H1 (cell line): ENCODE measurements at regions not wholly inside any gene's neighbourhood (a gene's known extent, or its start where the extent isn't known, plus 50 kb on each side); places are given as distances from the start of the nearest gene placed in this dataset.

Experiments
- ATF2 ChIP-seq: IDR thresholded peaks from 2 replicates; pipeline ENCODE4 v1.6.1; 2012; ENCODE audit warnings: low read length, inconsistent platforms
- BCL11A ChIP-seq, 2 experiments: IDR thresholded peaks; one replicate each; pipeline ENCODE4 v1.6.1; 2011; ENCODE audit warnings: low read depth in 2 of 2, low read length in 2 of 2, mild to moderate bottlenecking in 2 of 2
- EZH2 ChIP-seq: fragments of 200-600 bp; sonication (generic); IDR thresholded peaks from 2 replicates; pipeline ENCODE4 v1.7.1; 2012; ENCODE audit warnings: low read depth, mild to moderate bottlenecking, moderate library complexity, low read length, inconsistent platforms; ENCODE audit not compliant: severe bottlenecking
- POU5F1 ChIP-seq: IDR thresholded peaks from 2 replicates; pipeline ENCODE4 v1.6.1; 2011; ENCODE audit warnings: low read depth, mild to moderate bottlenecking, low read length, moderate library complexity

GRCh38 chr12:42696406-42697149 lies 107.0 kb upstream of the PRICKLE1 start (continued):
- TF ChIP-seq ATF2 = no peak
- TF ChIP-seq POU5F1 = no peak
- TF ChIP-seq EZH2 = no peak
- TF ChIP-seq BCL11A (IDR thresholded peaks at IDR 0.05; ENCODE audit: low read depth in 2 of 2, low read length in 2 of 2) = no peak
- TF ChIP-seq, all 59 proteins: peak for 0
